ENCODE measurements at regions not wholly inside any gene's neighbourhood (a gene's known extent, or its start where the extent isn't known, plus 50 kb on each side); places are given as distances from the start of the nearest gene placed in this dataset.
"Not testable (repeated sequence)": the region's sequence is repeated elsewhere in the genome, so short reads cannot be mapped to it uniquely, and the experiment has no call there.

DNA sequence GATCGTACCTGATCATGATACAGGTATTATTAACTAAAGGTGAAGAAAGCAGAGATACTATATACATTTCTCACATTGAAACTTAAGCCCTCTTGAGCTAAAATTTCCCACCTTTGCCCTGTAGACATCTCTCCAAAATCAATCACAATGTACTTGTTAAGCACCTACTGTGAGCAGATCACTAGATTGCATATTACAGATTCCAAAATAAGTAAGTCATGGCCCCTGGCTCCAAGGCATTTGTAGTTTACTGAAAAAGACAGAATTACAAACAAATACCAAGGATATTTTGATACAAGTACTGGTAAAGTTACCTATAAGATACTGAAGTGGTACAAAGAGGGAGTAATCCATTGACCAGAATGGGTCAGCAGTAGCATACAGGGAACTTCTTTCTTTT lies 455.3 kb downstream of the STK39 start:
- H3K27ac Mint-ChIP-seq, result no peak overlapping the region

DNA sequence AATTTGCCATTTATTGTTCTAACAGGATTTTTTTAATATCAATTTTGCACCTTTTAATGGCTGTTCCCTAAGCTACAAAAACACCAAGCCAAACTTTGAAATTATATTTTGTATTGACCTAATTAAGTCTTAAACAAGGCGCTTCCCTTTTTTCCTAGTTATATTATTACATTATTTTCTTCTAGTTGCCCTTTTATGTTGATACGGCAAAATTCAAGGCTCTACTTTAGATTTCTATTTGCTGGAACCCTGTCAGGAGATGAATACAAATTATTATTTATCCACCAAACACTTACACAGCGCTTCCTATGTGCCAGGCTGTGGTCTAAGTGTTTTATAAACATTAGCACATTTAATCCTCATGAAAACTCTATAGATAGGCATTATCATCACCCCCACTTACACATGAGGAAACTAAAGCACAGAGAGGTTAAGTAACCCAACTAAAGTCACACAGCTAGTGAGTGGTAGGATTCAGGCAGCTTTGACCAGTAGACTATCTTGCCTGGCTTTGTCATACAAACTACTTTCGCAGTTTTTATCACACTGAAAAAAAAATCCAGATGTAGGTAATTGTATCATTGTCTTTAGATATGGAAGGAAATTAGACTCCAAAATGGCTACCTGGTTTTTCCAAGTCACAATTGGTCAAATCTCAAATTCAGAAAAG lies 456.5 kb downstream of the STK39 start:
- CTCF ChIA-PET, result interaction anchor here (0.6 kb wide), 1 partner anchor 846 kb away, joined by 3 read pairs; no protein-coding TSS in a partner anchor
- no peaks in the 10 kb centered on the region for H3K4me1 Mint-ChIP-seq
- no peak overlapping the region for H3K27ac Mint-ChIP-seq
- H3K27me3 Mint-ChIP-seq, result peaks cover 4% of the 10 kb centered on the region
- H3K4me3 Mint-ChIP-seq, result no peak overlapping the region
- no peaks in the 10 kb centered on the region for H3K36me3 Mint-ChIP-seq
- DNase-seq, result no peak
- H3K9me3 Mint-ChIP-seq, result no peaks in the 10 kb centered on the region

More for the DNA sequence above, 455.3 kb downstream of the STK39 start:
- peaks cover 4% of the 10 kb centered on the region for H3K27me3 Mint-ChIP-seq
- no peaks in the 10 kb centered on the region for H3K4me1 Mint-ChIP-seq
- no peak for DNase-seq
- CTCF ChIA-PET, result no interaction called here
- no peaks in the 10 kb centered on the region for H3K9me3 Mint-ChIP-seq
- H3K36me3 Mint-ChIP-seq, result no peaks in the 10 kb centered on the region
- no peak overlapping the region for H3K4me3 Mint-ChIP-seq

DNA sequence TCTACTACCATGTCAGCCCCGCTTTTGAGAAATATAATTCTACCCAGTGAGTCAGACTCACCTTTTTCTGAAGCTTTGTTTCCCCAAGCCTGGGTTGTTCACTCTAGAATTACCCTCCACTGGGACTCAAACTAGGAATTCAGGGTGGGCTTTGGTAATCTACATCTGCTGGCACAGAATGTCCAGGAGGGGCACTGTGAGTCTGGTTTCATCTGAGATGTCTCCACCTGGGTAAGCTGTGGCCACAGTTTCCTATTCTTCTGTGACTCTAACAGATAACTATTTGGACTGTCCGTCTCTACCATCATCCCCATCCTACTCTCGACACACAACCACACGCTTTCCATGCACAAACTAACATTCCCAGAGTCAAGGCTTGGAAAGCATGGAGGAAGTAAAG lies 457.2 kb downstream of the STK39 start:
- CTCF ChIA-PET, result no interaction called here
- no peaks in the 10 kb centered on the region for H3K36me3 Mint-ChIP-seq
- no peak overlapping the region for H3K27ac Mint-ChIP-seq
- no peak overlapping the region for H3K4me3 Mint-ChIP-seq
- DNase-seq, result no peak
- peaks cover 4% of the 10 kb centered on the region for H3K27me3 Mint-ChIP-seq
- no peaks in the 10 kb centered on the region for H3K4me1 Mint-ChIP-seq
- H3K9me3 Mint-ChIP-seq, result no peaks in the 10 kb centered on the region

- Mint-ChIP-seq H3K27me3 (peaks cover 4% of the 10 kb centered on the region), H3K4me1 (no peaks in the 10 kb centered on the region), H3K4me3 (no peak overlapping the region), H3K9me3 (no peaks in the 10 kb centered on the region), H3K36me3 (no peaks in the 10 kb centered on the region), H3K27ac (no peak overlapping the region)
- CTCF ChIA-PET, result no interaction called here
- no peak for DNase-seq
Observed at GRCh38 chr2:167787562-167787961, 459.8 kb downstream of the STK39 start.

DNA sequence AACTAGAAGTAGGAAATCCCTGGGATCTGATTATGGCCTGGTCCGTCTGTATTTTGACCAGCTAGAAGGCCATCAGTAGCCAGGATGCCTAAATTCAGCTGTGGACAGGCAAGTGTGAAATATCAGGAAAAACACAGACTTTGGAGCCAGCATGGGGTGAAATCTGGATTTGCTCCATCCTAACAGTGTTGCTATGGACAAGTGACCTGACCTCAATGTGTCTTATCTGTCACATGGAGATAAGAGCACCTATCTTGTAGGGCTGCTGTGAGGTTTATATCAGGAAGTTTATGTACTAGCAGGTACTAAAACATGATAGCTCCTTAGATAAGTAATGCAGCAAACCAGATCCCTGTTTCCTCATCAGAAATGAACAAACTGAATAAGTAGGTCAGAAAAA lies 460.4 kb downstream of the STK39 start:
- Mint-ChIP-seq H3K27me3 (peaks cover 4% of the 10 kb centered on the region), H3K9me3 (no peaks in the 10 kb centered on the region), H3K27ac (no peak overlapping the region), H3K4me3 (no peak overlapping the region), H3K4me1 (no peaks in the 10 kb centered on the region), H3K36me3 (no peaks in the 10 kb centered on the region)
- CTCF ChIA-PET, result no interaction called here
- no peak for DNase-seq

GRCh38 chr2:167785606-167786216 lies 461.7 kb downstream of the STK39 start:
- Mint-ChIP-seq H3K36me3 (no peaks in the 10 kb centered on the region), H3K4me3 (no peak overlapping the region), H3K4me1 (no peaks in the 10 kb centered on the region), H3K9me3 (no peaks in the 10 kb centered on the region), H3K27me3 (peaks cover 4% of the 10 kb centered on the region), H3K27ac (no peak overlapping the region)
- DNase-seq, result no peak
- CTCF ChIA-PET, result no interaction called here

DNA sequence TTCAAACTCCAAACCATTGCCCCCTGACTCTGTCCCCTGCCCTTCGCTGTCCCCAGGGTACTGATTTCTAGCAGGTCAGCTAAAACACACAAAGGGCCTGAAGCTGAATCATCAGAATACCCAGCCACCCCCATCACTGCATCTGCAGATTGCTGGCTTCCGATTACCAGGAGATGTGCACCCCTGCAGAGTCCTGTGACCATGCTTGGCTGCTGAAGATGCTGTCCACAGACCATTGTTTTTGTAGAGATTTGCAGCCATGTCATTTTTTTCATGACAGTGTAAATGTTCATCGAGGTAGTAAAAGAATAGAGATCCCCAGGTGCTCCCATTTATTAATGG lies 463.3 kb downstream of the STK39 start:
- Mint-ChIP-seq H3K4me1 (no peaks in the 10 kb centered on the region), H3K4me3 (no peak overlapping the region), H3K27me3 (peaks cover 4% of the 10 kb centered on the region), H3K9me3 (no peaks in the 10 kb centered on the region), H3K36me3 (no peaks in the 10 kb centered on the region), H3K27ac (no peak overlapping the region)
- no peak for DNase-seq
- CTCF ChIA-PET, result no interaction called here

GRCh38 chr2:167783261-167784083 lies 463.9 kb downstream of the STK39 start:
- Mint-ChIP-seq H3K4me1 (no peaks in the 10 kb centered on the region), H3K36me3 (no peaks in the 10 kb centered on the region), H3K4me3 (no peak overlapping the region), H3K27ac (no peak overlapping the region), H3K9me3 (no peaks in the 10 kb centered on the region), H3K27me3 (peaks cover 4% of the 10 kb centered on the region)
- no peak for DNase-seq
- CTCF ChIA-PET, result interaction anchor here (0.6 kb wide), 1 partner anchor 1411 kb away, joined by 3 read pairs; no protein-coding TSS in a partner anchor

DNA sequence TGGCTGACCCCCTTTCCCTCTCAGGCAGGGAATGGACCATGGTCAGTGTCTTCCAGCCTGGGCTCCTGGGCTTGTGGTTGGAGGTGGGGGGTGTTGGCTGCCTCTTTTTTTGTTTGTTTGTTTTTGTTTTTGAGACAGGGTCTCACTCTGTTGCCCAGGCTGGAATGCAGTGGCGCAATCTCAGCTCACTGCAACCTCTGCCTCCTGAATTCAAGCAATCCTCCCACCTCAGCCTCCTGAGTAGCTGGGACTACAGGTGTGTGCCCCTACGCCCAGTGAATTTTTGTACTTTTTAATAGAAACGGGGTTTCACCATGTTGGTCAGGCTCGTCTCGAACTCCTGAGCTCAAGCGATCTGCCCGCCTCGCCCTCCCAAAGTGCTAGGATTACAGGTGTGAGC lies 465.8 kb downstream of the STK39 start:
- H3K27me3 Mint-ChIP-seq, DNase-seq, H3K27ac Mint-ChIP-seq, H3K36me3 Mint-ChIP-seq, H3K9me3 Mint-ChIP-seq, H3K4me3 Mint-ChIP-seq, H3K4me1 Mint-ChIP-seq, CTCF ChIA-PET: not testable (repeated sequence)

- Mint-ChIP-seq H3K4me3 (no peak overlapping the region), H3K27ac (no peak overlapping the region), H3K36me3 (no peaks in the 10 kb centered on the region), H3K9me3 (no peaks in the 10 kb centered on the region), H3K4me1 (no peaks in the 10 kb centered on the region), H3K27me3 (no peaks in the 10 kb centered on the region)
- CTCF ChIA-PET, result no interaction called here
- DNase-seq, result no peak
Observed at GRCh38 chr2:167776359-167776758, 471.0 kb downstream of the STK39 start.

DNA sequence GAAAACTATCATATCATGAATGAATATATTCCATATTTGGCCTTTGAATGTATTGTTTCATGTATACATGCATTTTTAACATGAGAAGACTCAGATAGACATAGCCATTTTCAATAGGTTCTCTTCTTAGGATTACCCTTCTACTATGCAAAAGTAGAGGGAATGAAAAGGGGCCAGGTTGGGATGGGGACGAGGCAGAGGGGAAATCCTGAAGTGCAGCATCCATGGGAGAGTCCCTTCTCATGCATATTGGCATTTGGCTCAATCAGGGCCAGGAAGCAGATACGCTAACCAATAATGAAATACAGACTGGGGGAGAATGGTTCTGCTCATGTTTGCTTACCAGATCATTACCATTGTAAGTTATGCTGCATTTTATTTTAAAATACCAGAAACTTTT lies 475.8 kb downstream of the STK39 start:
- no peak overlapping the region for H3K27ac Mint-ChIP-seq
- no peaks in the 10 kb centered on the region for H3K4me1 Mint-ChIP-seq
- H3K36me3 Mint-ChIP-seq, result no peaks in the 10 kb centered on the region
- DNase-seq, result no peak
- CTCF ChIA-PET, result no interaction called here
- no peaks in the 10 kb centered on the region for H3K27me3 Mint-ChIP-seq
- no peaks in the 10 kb centered on the region for H3K9me3 Mint-ChIP-seq
- H3K4me3 Mint-ChIP-seq, result no peak overlapping the region

DNA sequence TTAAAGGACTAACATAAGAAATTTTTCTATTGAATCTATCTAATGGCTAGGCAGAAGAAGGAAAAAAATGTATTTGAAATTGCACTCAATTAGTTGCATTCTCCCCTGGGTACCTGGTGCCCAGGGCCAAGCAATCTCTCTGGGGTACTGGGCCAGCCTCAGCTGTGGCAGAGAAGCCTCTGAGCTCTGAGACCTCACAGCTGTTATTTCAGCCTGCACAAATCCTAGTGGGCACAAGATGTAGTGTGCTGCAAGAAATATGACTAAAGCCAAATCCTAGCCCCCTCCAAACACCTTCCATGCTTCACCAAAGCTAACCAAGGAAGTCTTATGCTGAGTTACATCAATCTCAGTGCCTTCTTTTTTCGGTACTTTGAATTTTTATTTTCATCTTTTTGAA lies 478.4 kb downstream of the STK39 start:
- H3K27ac Mint-ChIP-seq, result no peak overlapping the region
- H3K4me3 Mint-ChIP-seq, result no peak overlapping the region
- no peaks in the 10 kb centered on the region for H3K27me3 Mint-ChIP-seq
- H3K9me3 Mint-ChIP-seq, result no peaks in the 10 kb centered on the region
- DNase-seq, result no peak
- CTCF ChIA-PET, result no interaction called here
- no peaks in the 10 kb centered on the region for H3K36me3 Mint-ChIP-seq
- H3K4me1 Mint-ChIP-seq, result no peaks in the 10 kb centered on the region

DNA sequence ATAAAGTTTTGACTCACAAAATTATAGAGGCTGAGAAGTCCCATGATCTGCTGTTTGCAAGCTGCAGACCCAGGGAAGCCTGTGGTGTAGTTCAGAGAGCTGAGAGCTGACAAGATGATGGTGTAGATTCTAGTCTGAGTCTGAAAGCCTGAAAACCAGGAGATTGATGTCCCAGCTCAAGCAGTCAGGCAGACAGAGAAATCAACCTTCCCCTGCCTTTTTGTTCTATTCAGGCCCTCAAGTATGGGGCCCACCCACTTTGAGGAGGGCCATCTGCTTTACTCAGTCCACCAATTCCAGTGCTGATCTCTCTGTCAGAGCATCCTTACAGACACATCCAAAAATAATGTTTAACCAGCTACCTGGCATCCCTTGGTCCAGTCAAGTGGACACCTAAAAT lies 479.6 kb downstream of the STK39 start:
- Mint-ChIP-seq H3K4me3 (no peak overlapping the region), H3K27me3 (no peaks in the 10 kb centered on the region), H3K27ac (no peak overlapping the region), H3K9me3 (no peaks in the 10 kb centered on the region), H3K36me3 (no peaks in the 10 kb centered on the region), H3K4me1 (no peaks in the 10 kb centered on the region)
- DNase-seq, result no peak
- CTCF ChIA-PET, result no interaction called here

GRCh38 chr2:167764772-167765341 lies 482.5 kb downstream of the STK39 start:
- no peak overlapping the region for H3K27ac Mint-ChIP-seq
- H3K4me1 Mint-ChIP-seq, result no peaks in the 10 kb centered on the region
- H3K36me3 Mint-ChIP-seq, result no peaks in the 10 kb centered on the region
- H3K27me3 Mint-ChIP-seq, result no peaks in the 10 kb centered on the region
- DNase-seq, result no peak
- CTCF ChIA-PET, result no interaction called here
- no peak overlapping the region for H3K4me3 Mint-ChIP-seq
- H3K9me3 Mint-ChIP-seq, result no peaks in the 10 kb centered on the region
